Islet of Langerhans (tissue), 1 donor: ENCODE measurements at regions not wholly inside any gene's neighbourhood (a gene's known extent, or its start where the extent isn't known, plus 50 kb on each side); places are given as distances from the start of the nearest gene placed in this dataset.
A peak's percentile ranks its signal among the peaks of the same experiment; 100 is the strongest.

Source experiments
- FAIRE-seq: peaks from one replicate; lab custom pipeline; 2011; peaks lifted over from hg19 to GRCh38; lab: Jason Lieb, UNC

DNA sequence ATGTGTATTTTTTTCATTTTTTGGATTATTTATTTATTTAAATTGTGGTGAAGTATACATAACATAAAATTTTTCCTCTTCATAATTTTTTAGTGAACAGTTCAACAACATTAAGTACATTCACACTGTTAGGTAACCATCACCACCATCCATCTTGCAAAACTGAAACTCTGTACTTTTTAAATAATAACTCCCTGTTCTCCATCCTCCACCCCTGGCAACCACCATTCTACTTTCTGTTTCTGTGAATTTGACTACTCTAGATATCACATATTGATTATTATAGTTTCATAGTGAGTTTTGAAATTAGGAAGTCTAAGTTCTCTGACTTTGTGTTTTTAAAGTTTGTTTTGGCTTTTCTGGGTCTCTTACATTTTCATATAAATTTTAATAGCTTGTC, 89.3 kb upstream of the STX18 start:
- FAIRE-seq = peak; percentile 61

DNA sequence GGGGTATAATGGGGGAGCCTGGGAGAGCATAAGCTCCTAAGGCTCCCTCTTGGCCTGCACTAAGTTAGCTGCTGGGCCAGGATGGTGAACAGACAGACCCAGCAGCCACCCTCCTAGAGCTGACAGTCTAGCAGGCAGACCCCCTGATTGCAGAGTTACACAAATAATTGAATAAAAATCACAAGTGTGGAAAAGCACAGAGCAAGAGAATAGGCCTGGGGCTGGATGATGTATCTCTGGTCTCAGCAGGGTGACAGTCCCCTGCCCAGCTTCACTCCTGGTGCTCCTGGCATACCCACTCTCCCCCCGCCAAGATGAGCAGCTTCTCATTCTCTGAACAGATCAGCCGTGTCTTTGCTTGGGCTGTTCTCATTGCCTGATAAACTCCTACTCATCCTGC, 86.1 kb upstream of the STX18 start:
- FAIRE-seq = no peak

DNA sequence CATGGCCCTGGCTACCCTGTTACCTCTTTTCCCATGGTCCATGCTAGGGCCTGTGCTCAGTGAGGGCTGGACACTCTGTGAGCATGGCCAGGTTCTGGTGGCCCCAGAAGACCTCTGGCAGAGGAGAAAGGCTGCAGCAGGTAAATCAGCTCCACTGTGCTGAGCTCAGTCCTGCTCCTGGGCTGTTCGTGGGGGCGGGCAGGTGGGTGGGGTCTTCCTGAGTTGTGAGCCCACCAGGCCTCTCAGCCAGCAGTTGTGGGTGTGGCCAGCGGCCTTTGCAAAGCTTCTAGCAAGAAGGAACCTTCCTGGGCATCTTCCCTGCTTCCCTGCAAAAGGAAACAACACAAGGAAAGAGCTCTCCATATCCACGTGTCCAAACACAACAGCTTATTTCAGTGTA, 85.3 kb upstream of the STX18 start:
- no peak for FAIRE-seq

DNA sequence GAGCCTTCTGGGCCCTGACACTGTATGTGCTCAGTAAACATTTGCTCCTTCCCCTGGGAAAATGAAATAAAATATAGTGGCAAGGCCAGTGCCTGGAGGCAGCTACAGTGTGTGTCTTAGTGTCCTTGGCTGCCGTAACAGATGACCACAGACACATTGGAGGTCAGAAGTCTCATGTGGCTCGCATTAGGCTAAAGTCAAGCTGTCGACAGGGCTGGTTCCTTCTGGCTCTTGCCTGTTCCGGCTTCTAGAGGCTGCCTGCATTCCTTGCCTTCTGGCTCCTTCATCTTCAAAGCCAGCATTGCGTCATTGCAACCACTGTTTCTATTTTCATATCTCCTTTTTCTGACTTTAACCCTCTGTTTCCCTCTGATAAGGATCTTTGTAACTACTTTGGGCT, 83.6 kb upstream of the STX18 start:
- no peak for FAIRE-seq

DNA sequence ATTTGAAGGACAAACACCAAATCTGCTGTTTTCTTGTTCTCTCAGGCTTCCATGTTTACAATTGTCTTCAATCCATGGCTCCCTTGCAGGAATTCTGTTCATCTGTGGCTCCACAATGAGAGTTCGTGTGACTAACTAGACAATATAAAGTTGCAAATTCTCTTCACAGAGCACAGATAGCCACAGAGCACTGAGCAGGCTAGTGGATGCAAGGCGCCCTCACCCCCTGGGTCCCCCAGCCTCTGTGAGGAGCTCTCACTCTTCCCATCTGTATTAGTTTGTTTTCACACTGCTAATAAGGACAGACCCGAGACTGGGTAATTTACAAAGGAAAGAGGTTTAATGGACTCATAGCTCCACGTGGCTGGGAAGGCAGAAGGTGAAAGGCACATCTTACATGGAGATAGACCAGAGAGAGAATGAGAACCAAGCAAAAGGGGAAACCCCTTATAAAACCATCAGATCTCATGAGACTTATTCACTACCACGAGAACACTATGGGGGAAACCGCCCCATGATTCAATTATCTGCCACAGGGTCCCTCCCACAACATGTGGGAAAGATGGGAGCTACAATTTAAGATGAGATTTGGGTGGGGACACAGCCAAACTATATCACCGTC, 82.5 kb upstream of the STX18 start:
- no peak for FAIRE-seq

DNA sequence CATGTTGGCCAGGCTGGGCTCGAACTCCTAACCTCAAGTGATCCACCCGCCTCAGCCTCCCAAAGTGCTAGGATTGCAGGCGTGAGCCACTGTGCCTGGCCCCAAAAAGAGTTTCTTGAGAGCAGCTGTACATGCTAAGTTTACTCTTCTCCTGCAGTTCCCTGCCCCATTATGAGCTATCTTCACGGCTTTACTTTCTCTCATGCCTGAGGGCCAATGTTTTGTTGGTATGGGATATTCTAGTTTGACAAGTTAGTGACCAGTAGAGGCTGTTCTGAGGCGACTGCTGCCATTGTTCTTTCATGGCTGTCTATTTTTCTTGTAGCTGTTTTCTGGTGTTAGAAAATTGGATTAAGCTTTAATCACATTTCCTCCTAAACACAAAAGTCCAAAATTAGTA, 78.0 kb upstream of the STX18 start:
- FAIRE-seq = no peak

DNA sequence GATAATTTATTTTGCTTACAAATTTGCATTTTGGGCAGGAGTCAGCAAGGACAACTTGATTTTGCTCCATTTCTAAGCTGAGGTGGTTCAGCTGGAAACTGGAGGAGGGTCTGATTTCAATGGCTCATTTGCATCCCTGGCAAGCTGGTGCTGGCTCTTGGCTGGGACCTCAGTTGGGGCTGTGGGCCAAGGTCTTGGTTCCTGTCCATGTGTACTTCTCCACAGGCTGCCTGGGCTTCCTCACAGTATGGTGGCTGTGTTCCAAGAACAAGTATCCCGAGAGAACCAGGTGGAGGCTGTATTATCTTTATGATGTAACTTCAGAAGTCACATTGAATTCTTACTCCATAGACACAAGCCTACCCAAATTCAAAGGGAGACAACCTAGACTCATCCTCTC, 77.0 kb upstream of the STX18 start:
- no peak for FAIRE-seq

DNA sequence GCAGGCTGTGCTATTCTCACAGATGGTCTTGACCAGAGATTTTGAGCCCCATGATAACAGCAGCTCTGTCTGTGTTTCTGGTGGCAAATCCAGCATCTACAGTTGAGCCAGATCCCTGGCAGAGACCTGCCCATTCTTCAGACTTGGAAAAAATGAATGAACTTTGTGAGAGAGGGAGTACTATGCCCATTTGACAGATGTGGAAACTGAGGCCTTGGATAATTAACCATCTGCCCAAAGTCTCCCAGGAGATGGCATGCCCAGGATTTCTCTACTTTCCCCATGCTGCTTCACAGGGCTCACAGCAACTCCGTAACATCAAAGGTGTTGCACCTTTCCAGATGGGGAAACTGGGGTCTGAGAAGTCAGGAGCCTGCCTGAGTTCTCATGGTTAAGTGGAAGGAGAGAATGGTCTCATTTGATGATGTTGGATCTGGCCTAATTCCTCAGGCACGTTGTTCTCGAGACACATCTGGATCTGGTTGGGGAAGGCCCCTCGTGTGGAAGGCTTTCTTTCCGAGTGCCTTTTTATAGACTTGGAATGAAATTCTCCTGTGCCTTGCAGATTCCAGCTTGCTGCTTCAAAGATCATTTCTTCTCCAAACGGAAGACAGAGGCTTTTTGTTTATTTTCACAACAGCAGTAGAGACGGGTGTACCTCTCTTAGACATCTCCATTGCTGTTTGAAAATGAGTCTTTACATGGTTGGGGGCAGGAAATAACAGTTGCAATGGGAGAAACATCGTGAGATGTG, 73.3 kb upstream of the STX18 start:
- no peak for FAIRE-seq

DNA sequence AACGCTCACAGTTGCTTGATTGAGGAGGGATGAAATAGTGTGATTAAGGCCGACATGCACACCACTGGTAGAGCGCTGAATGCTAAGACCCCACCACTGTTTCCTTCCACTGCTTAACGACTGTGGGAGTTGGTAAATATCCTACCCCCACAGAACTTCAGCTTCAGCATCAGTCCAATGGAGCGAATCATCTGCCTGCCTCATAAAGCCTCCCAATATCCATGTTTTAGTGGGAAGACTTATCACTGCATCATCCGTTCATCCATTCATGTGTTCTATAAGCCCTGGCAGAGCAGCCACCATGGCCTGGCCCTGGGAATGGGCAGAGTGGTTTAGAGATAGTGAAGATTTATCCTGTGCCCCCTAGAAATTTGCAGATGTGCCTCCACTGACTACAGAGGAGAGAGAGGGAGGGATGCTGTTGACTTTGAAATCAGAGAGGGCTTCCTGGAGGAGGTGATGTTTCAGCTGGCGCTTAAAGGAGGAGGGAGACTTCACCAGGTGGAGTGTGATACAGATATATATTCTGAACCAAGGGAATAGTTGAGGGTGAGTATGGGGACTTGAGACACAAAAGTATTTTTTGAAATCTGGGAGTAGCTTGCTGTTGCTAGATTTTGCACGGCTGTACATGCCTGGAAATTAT, 71.9 kb upstream of the STX18 start:
- no peak for FAIRE-seq

DNA sequence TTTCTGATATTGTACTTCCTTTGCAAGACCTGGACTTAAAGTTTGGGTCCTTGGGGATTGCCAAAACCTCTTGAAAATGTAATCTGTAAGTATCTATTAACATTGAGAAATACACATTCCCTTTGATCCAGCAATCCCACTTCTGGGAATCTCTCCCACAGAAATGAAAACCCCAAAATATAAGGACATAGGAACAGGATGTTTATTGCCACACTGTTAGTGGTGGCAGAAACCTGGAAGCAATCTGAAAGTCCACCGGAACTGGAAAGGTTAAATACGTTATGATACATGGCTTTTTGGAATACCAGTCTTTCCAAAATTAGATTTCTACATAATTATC, 71.2 kb upstream of the STX18 start:
- no peak for FAIRE-seq

DNA sequence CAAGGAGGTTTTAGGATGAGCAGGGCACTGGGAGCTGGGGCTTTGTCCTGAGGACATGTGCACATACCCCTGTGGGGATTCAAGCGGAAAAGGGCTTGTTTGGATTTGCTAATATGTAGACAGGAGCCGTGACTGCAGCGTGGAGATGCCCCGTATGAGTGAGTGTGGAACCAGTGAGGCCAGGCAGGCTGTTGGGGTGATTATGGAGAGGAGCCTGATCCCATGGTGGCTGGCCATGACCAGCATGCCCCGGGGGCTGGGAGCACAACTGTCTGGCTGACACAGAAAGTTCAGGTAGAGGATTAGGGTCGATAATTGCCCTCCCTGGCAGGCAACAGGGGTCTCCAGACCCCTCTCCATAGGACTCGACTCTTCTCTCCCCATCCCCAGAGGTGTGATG, 68.8 kb upstream of the STX18 start:
- FAIRE-seq = no peak

DNA sequence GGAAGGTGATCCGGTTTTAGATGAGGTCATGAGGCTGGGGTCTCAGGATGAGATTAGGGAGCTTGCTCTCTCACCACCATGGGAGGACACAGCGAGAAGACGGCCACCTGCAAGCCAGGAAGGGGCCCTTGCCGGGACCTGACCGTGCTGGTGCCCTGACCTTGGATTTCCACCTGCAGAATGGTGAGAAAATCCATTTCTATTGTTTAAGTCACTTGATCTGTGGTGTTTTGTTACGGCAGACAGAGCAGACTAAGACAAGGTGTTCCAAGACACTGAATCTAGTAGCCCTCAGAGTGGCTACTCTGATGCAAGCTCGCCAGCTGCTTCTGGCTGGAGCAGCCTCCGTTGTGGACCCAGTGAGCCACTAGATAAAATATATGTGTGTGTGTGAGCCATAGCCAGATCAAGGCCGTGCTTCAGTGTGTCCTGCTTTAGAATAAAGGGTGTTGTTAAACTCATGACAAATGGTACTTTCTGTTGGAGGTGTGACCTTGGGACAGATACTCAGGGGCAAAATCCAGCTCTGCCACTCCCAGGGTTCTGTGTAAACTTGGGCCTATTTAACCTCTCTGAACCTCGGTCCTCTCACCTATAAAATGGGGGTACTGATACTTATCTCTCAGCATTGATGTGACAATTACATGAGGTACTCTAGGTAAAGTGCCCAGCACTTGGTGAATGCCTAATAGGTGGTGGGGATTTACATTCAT, 67.9 kb upstream of the STX18 start:
- FAIRE-seq = no peak

DNA sequence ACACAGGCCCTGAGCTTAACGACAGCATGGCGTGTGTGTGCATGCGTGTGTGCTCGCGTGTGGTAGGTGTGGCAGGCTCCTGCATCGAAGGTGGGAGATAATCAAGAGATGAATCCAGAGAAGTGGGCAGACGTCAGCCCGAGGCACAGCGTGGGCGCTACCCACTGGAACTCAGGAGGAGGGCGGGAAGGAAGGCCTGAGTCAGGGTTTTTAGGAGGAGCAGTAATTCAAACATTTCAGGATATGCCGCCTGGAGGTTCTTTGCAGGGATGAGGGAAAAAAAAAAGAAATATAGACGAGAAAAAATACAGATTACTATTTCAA, 66.3 kb upstream of the STX18 start:
- FAIRE-seq = no peak

DNA sequence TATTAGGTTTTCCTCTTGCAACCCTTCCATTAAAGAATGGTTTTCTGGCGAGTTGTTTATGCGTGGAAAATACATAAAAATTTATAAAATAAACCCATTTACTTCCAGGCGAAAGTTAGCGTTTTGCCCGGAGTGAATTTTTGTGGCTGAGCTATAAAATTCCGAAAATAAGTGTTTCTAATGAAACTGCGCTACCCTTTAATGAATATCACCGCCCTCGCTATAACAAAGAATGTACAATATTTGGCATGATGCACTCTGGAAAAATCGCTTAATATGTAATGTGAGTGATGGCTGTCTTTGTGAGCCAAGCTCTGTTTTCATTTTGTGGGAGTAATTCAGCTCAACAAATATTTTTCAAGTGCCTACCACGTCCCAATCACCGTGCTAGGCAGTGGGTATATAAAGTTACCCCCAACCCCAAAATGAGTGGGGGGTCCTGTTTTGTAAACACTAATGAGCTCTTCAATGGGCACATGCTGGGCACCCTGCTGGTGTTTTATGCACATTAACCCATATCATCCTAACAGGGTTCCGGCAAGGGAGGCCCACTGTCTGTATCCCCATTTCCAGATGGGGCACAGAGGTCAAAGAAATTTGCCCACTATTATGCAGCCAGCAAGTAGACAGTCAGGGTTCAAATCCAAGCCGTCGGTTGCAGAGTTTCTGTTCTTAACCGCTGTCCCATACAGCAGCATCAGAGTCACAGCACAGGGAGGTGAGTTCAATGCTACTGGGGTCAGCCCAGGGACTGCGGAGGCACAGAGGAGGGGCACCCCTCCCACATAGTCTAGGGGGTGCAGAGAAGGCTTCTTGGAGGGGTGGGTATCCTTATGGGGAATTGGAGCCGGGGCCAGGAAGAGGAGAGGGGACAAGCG, 65.7 kb upstream of the STX18 start:
- no peak for FAIRE-seq

DNA sequence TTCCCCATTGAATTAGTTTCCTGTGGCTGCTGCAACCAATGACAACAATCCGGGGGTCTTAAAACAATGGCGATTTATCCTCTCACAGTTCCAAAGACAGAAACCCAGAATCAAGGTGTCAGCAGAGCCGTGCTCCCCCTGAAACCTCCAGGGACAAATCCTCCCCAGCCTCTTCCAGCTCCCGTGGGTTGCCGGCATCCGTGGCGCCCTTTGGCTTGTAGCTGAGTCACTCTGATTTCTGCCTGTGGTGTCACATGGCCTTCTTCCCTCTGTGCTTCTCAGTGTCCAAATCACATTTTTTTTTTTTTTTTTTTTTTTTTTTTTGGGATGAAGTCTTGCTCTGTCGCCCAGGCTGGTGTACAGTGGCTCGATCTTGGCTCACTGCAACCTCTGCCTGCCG, 64.5 kb upstream of the STX18 start:
- no peak for FAIRE-seq

DNA sequence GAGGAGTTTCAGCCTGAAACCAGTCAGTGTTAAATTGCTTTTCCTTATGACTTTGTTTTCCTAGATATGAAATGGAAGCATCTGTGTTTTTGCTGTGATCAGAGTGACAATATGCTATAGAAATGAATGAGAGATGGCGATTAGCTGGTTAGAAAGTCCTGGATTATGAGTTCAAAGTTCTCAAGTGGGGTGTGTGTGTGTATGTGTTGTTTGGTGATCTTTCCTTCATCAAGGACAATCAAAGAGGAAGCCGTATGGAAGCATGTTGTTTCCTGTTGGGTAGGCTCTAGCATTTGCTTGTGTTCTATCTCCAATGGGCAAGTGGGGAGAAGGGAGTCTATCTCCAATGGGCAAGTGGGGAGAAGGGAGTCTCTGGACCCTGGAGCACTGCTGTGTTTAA, 64.0 kb upstream of the STX18 start:
- FAIRE-seq = no peak

DNA sequence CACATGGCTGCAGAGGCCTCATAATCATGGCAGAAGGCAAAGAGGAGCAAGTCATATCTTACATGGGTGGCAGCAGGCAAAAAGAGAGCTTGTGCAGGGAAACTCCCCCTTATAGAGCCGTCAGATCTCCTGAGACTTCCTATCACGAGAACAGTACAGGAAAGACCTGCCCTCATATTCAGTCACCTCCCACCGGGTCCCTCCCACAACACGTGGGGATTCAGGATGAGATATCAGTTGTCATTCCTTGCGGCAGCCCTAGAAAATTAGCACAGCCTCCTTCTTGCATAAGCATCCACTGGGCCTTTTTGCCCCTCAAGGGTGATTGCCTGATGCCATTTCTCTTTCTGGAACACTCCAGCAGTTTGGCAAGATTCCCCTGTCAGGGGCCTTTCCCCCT, 61.7 kb upstream of the STX18 start:
- FAIRE-seq = no peak

DNA sequence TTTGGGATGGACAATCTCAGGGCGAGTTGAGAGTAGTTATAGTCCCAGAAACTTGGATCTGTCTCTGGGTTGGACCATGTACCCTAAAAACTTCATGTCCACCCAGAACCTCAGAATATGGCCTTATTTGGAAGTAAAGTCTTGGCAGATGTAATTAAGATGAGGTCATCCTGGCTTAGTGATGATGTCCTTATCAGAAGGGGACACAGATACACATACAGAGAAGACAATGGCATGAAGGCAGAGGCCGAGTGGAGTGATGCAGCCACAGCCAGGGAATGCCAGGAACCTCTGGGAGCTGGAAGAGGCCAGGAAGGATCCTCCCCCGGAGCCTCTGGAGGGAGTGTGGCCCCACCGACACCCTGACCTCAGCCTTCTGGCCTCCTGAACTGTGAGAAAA, 61.2 kb upstream of the STX18 start:
- no peak for FAIRE-seq

DNA sequence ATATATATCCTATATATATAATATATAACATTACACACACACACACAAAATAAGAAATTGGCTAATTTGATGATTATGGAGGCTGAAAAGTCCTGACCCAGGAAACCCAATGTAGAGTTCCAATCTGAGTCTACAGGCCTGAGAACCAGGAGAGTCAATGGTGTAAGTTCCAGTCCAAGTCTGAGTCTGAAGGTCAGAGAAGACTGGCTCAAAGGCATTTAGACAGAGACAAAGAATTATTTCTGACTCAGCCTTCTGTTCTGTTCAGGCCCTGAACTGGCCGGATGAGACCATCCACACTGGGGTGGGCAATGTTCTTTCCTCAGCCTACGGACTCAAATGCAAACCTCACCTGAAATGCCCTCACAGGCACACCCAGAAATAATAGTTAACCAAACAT, 60.6 kb upstream of the STX18 start:
- no peak for FAIRE-seq

DNA sequence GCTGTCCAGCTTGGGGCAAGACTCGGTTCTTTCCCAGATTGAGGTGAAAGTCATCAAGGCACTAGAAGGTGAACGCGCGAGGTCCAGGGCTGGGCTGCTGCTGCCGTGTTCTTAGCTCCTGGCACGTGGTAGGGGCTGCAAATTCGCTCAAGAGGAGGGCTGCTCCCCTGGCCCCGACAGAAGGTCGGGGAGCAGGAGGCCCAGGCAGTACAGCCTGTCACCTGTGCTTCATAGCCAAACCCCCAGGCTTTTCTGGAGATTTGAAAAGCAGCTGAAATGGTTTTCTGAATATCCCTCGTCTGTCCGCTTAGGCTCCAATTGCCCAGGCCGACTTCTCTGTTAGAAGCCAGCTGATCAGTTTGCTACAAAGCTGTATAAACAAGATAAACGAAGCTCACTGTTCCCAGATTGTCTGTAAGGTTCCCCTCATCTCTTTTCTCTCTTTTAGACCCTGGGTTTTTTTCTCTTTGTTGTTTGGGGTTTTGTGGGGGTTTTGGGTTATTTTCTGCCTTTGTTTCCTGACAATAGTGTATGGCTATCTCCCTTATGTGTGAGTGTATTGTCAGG, 60.0 kb upstream of the STX18 start:
- no peak for FAIRE-seq

DNA sequence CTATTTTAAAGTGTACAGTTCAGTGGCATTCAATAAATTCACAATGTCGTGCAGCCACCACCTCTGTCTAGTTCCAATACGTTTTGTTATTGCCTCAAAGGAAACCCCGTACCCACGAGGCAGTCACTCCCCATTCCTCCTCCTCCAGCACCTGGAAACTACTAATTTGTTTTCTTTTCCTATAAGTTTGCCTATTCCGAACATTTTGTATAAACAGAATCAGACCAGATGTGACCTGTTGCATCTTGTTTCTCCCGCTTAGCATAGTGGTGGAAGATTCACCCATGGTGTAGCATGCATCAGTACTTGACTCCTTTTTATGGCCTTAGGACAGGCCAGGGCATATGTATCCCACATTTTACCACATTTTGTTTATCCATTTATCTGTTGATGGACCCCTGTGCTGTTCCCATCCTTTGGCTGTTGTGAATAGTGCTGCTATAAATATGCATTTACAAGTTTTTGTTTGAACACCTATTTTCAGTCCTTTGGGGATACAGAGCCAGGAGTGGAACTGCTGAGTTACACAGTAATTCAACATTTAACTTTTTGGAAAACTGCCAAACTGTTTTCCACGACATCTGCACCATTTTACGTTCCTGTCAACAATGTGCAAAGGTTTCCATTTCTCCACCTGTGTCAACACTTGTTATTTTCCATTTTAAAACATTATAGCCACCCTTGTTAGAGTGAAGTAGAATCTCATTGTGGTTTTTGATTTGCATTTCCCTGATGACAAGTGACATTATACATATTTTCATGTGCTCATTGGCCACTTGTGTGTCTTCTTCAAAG, 57.8 kb upstream of the STX18 start:
- no peak for FAIRE-seq
